ENCODE measurements at regions not wholly inside any gene's neighbourhood (a gene's known extent, or its start where the extent isn't known, plus 50 kb on each side); places are given as distances from the start of the nearest gene placed in this dataset.
"Not testable (repeated sequence)": the region's sequence is repeated elsewhere in the genome, so short reads cannot be mapped to it uniquely, and the experiment has no call there.

DNA sequence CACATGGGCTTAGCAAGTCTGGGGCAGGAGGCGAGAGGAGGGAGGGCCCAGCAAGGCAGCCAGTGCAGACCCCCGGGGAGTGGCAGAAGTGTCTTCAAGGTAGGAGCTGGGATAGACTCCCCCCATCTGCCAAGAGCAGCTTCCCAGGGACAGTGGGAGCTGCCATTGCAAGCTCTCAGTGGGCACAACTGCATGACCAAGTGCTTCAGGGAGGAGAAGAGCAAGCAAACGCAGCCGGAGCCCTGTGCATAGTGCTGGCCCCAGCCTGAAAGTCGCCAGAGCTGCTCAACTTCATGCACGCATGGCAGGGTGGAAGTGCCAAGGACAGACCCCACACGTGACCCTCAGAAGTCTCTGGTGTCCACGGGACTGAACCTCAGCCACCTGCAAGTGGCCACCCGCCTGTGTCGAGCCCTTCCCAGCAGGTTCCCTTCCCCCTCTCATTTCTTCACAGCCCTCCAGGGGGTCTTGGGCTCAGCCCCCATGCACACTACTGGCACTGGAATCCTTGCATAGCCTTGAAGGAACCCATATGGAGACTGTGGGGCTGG, 89.4 kb downstream of the PLXNA1 start:
- DNase-seq = no peak

DNA sequence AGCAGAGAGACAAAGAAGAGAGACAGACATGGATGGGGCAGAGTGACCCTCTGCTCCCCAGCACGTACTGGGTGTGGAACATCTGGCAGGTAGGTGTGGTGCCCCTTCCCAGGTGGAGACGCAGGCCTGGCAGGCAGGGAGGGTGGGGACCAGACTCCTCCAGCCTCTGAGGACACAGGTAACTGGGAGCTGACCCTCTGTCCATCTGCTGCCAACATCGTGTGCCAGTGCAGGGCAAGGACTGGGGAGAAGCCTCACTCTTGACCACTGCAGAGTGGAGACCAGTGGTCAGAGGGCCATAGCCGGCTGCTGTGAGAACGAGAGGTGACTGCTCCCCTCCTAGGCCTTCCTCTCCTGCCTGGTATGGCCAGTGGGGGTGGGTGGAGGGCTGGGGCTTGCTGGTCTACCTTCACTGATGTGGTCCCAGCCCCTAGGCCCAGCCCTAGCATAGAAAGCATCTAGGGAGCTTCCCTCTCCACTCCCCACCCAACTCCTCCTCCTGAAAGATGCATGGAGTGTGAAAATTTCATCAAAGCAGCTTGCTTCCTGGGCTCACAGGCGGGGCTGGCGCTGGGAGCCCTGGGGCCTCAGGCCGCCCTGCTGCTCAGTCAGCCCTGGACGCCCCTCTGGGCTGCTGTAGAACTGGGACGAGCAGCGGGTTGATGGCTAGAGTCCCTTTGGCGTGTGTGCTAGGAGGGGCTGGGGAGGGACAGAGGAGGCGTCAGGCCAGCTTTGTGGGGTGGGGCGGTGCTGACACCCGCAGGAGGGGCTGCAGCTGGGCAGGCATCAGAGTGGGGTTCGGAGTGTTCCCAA, 90.3 kb downstream of the PLXNA1 start:
- DNase-seq = no peak

DNA sequence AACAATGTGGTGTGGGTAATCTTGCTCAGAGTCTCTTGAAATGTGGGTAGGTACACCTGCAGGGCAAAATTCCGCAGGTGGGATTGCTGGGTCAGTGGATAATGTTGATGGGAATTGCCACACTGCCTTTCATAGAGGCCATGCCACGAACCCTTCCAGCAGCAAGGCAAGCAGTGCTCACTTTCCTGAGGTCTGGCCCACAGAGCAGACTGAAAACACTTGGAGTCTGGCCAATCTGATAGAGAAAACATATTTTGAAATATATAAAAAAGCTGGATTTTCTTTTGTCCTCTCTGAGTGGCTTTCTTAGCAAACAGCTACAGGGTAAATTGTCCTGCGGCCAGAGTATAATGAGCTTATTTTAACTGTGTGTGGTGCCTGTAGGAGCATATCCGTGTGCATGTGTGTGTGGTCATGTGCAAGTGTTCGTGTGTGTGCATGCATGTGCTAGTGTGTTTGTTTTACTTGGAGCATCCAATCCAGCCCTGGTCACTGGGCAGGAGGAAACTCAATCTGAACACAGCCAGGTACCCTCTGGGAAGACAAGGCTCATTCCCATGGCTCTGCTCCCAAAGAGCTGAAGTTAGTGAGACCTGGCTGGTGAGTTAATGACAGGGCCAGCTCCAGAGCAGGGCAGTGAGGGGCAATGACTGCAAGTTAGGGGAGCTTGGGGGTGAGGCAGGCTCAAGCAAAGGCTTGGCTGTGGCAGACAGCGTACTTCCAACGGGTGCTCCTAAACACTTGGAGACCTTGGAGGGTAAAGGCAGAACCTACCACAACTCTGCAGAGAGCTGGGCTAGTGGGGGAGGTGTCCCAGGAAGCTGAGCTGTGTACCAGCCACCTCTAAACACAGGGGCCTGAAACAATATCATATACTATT, 91.3 kb downstream of the PLXNA1 start:
- DNase-seq = no peak

DNA sequence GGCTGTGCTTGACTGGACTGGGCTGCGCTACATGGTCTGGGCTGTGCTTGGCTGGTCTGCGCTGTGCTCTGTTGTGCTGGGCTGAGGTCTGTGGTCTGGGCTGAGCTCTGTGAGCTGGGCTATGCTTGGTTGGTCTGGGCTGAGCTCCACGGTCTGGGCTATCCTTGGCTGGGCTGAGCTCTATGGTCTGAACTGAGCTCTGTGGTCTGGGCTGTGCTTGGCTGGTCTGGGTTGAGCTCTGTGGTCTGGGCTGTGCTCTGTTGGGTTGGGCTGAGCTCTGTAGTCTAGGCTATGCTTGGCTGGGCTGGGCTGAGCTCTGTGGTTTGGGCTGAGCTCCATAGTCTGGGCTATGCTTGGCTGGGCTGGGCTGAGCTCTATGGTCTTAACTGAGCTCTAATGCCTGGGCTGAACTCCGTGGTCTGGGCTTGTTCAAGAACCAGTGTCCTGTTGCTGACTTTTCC, 92.0 kb downstream of the PLXNA1 start:
- DNase-seq = no peak

DNA sequence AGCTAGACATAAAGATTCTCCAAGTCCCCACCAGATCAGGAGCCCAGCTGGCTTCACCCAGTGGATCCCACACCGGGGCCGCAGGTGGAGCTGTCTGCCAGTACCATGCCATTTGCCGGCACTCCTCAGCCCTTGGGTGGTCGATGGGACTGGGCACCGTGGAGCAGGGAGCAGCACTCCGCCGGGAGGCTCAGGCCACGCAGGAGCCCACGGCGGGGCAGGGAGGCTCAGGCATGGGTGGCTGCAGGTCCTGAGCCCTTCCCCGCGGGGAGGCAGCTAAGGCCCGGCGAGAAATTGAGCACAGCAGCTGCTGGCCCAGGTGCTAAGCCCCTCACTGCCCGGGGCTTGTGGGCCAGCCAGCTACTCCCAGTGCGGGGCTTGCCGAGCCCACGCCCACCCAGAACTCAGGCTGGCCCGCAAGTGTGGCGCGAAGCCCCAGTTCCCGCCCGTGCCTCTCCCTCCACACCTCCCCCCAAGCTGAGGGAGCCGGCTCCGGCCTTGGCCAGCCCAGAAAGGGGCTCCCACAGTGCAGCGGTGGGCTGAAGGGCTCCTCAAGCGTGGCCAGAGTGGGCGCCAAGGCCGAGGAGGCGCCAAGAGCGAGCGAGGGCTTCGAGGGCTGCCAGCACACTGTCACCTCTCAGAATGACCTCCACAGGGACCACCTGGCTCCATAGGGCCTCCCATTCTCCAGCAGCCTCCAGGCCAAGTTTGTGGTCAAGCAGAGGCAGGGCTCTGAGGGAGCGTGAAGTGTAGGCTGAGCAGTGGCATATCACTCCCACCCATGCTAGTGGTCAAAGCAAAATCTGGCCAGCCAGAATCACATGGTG, 93.5 kb downstream of the PLXNA1 start:
- not testable (repeated sequence) for DNase-seq

DNA sequence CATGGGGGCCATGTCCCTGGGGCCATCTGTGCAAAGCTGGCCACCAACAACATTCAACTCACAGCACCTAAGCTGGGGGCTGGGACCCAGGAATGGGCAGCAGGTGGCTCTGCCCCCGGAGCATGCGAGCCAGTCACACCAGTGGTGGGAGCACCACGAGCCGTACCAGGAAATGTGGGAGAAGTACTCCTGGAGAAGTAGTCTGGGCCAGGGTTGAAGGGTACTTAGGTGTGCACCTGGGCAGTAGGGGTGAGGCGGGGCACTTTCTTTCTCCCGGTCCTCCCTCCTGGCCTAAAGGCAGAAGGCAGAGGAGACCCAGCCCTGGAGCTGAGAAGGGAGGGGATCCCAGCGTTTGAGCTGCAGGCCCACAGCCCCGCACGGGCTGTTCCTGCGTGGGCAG, 94.2 kb downstream of the PLXNA1 start:
- DNase-seq = no peak

DNA sequence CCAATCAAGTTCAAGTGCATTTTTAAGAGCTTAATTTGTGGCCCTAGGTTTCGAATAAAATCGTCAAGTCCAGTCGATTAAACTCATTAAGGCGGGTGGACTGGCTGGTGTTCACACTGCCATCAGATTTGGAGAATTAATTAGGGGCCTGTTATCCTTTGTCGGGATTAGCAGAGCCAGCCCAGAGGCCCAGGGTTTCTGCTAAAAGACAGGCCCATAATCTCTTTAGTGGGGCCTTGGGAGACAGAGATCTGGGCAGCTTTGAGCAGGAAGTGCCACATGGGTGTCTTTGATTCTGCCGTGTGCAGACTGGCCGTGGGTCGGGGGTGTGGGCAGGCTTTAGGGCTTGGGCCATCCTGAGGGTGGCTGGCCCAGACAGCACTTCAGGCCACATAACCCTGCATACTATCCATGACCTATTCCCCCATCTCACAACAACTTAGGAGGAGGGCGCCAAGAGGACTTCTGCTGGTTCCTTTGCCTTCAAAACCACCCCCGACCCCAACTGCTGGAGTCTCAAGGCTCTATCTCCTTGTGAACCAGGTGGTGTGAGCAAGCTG, 94.7 kb downstream of the PLXNA1 start:
- DNase-seq = no peak

DNA sequence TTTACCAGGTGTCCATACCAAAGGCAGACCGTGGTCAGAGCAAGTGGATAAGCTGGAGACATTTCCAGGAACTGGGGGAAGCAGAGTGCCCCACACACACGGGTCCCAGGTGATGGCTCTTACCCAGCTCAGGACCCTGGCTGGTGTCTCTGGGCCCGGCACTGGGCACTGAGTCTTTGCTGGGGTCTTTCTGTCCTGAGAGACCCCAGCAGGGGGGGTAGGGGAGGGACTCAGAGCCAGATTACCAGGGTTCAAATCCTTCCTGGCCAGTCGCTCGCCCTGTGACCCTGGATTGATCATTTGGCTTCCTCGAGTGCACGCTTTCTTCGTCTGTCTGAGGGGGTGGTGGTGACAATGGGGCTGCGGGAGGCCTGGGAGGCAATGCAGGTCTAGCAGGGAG, 95.7 kb downstream of the PLXNA1 start:
- no peak for DNase-seq

DNA sequence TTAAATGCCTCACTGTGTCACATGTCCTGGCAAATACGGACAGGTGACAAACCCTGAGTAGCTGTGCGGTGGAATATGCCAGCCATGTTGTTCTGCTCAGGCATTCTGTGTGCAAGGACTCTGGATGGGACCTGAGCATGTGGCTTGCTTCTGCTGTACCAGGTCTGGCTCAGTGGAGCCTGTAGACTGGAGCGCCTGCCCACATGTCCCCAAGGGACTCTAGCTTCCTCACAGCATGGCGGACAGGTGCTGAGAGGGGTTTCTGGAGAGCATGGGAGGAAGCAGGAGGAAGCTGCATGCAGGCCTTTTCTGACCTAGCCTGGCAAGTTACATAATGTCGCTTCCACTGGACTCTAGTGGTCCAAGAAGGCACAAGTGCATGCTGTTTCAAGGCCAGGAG, 96.3 kb downstream of the PLXNA1 start:
- no peak for DNase-seq

DNA sequence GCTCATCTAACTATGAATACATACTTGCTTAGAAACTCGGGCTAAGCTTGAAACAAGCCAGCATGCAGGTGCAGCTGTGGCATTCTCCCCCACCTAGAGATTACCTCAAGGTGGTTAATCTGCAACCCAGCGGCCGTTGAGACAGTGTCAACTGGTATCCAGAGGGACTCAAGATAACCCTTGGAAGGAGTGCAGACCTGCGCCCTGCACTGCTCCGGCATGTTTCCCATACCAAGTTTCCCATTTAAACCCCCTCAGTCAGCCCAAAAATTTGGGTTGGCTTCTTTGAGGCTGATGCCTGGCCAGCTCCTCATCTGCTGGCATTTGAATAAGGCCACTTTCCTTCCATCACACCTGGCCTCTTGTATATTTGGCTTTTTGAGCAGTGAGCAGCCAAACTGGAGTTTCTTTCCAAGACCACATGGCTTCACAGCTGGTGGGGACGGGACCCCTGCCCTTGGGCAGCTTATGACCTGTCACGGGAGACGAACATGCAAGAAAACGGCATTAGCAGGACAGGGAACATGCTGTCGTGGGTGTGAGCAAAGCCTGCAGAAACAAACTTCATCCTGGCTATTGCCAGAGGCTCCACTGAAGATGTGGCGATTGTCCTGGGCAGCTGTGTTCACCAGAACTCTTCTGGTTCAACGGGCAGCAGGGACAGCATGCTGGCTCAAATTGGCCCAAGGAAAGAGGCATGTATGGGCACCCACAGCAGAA, 98.2 kb downstream of the PLXNA1 start:
- DNase-seq = no peak

DNA sequence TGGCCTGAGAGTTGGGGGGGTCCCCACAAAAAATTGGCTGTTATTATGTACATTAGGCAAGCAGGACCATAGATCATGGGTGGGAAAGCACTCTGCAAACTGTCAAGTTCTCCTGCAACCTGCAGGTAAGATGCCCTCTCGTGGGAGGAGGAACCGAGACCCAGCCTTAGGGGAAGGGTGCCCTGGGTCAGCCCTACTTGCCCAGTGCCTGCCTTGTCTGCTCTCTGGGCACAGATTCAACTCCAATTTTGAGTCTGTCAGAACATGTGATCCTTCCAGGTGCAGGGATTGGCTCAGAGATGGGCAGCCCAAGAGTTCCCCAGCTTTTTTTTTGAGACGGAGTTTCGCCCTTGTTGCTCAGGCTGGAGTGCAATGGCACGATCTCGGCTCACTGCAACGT, 99.2 kb downstream of the PLXNA1 start:
- no peak for DNase-seq

DNA sequence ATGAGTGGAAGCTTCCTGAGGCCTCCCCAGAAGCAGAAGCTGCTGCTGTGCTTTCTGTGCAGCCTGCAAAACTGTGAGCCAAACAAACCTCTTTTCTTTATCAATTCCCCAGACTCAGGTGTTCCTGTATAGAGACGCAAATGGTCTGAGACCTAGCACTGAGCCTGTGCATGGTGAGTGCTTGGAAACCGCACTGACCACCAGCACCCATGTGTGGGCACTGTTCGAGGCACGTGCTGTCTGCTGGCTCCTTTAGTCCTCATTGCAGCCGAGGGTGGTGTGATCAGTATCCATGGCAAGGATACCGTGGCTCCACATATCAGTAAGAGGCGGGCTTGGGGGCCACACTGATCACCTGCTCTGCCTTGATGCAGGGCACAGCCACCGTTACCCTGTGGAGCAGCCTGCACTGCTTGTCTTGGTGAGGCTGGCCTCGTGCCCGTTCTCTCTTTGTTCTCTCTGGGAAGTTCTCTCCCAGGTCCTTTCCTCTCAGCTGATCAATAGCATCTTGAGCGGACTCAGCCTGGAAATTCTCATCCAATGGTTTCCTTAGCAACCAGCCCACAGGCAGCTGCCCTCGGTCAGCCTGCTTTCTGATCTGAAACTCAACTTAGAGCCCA, 101.0 kb downstream of the PLXNA1 start:
- no peak for DNase-seq

DNA sequence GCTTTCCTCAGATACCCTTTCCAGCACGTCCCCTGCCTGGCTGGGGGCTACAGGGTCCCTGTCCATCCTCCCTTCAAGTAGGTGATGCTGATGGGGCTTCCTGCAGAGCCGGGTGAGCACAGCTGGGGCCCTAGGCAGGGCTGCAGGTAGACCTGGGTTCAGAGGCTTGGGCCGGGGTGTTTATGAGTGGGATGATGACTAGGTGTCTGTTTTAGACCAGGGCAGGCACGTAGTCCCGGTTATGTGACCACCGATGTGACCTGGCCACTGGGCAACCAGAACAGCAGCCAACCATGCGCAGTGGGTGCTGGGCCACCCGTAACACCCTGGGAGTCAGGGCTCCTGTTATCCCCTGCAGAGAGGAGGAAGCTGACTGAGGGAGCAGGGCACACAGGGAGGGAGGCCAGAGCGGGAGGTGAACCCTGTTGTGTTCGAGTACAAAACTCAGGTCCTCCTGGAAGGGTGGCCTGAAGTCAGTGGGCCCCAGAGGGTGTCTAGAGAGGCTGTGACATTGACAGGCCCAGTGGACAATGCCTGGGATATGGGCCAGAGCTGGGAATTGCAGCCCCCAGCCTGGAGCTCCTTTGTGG, 101.6 kb downstream of the PLXNA1 start:
- no peak for DNase-seq

DNA sequence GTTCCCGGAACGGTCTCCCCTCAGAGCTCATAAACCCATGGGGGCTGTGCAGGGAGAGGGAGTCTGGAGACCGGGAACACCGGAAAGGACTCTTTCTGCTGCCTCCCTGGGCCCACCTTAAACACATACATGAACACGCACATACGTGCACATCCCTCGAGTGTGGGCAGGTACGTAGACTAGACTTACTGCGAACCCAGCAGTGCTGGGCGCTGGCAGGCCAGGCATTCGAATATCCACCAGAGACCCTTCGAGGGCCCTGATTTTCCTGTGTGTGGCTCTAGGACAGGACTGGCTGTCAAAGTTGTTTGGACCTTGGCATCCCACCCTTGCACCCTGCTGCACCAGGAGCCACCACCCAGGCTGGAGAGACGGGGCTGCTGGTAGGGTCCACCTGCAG, 102.7 kb downstream of the PLXNA1 start:
- no peak for DNase-seq

DNA sequence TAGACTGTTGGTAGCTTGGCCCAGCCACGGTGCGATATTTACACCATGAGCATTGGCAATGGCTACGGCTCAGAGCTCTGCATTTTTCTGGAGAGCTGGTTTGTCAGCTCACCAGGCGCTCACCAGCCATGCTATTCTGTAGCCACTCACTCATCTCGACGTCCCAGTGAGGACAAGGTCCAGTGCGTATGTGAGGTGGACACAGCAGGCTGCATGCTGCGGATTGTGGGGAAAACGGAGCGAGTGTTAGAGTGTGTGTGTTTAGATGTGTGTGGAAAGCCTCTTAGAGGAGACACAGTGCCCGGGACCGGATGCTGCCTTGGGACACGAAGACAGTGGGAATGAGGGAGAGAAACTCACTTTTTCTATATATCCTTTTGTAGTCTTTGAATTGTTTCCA, 103.7 kb downstream of the PLXNA1 start:
- not testable (repeated sequence) for DNase-seq

DNA sequence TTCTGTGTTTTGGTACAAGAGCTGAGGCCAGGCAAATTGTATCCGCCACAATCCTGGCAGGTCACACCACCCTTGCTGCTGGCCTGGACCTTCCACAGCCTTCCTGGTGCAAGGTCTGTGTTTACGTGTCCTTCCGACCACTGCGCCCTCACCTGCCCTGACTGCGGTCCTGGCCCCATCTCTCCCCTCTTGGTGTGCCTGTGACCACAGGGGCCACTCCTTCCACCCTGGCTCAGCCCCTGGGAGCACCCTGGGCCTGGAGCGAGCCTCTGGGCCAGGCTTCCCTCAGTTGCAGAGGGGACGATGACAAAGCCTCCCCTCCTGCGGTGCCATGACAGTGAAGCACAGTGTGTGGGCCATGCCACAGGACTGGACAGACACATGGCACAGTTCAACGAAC, 104.5 kb downstream of the PLXNA1 start:
- DNase-seq = no peak

DNA sequence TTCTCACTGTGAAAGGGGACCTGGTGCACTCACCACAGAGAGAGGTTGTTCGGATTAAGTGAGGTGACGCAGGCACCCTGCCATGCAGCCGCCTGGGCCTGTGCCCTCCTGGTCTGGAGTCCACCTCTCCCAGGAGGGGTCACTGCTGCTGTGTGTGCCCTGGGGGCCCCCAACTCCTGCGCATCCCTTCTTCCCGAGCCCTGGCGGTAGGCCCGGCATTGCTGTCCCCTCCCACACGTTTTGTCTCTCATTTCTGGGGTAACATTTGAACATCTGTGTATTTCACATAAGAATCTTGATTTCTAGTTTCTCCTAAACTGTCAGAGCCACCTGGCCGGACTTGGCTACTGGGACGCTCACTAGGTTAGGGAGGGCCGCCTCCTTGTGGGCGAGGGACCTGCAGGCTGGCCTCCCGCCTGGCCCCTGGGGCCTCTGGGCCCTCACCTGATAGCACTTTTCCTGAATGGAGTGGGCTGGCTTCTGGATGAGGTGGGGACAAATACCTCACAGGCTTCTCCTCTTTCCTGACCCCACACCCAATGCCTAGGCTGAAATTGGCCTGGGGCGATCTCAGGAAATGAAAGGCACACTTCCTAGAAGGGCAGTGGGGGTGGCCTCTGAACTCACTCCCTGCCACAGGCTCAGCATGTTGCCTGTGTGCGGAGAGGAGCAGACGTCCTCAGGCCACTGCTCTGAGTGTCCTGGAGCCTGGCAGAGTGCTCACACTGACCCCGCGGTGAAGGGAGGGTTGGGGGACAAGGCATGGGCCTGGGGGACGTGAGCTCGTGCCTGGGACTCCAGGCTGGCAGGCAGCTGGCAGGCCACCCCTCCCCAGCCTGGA, 104.2 kb upstream of the PRR23E start:
- DNase-seq = no peak

DNA sequence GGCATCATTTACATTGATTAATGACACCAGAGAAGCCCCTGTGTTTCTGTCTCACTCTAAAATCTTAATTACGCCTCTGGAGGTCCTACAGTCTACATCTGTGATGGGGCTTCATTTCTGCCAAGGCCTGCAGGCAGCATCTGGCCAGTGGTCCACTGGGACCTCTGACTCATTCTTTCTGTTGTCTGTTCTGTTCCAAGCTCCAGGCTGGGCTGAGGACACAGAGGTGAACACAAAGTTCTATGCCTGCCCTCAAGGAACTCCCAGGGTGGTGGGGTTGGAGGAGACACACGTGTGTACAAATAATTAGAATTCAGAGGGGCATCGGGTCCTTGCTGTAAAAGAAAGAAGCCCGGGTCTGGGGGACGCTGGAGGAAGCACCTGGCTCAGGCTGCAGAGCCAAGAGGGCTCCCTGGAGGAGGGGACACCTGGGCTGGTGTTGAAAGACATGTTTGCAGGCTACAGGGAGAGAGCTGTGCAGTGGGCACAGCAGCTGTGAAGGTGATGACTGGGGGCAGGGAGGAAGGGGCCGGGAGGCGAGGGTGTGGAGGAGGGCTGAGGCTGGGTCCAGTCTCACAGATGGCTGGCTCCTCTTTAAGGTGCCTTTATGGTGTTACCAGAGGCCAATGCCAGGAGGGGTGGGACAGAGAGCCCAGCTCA, 103.3 kb upstream of the PRR23E start:
- no peak for DNase-seq
